Effector CD4-positive, alpha-beta T cell (primary cell): ENCODE measurements at regions not wholly inside any gene's neighbourhood (a gene's known extent, or its start where the extent isn't known, plus 50 kb on each side); places are given as distances from the start of the nearest gene placed in this dataset.

Experiments used
- DNase-seq: peaks from one replicate; pipeline ENCODE4 v3.0.0-alpha.2; 2020

GRCh38 chr7:32428546-32428945 lies 61.6 kb downstream of the LSM5 start:
- no peak for DNase-seq

GRCh38 chr7:32427769-32428291 lies 62.4 kb downstream of the LSM5 start:
- DNase-seq: peak; percentile 41

GRCh38 chr7:32416846-32417245 lies 73.3 kb downstream of the LSM5 start:
- no peak for DNase-seq

- DNase-seq: no peak
Observed at GRCh38 chr7:32415936-32416335, 74.2 kb downstream of the LSM5 start.

- no peak for DNase-seq
Observed at GRCh38 chr7:32415519-32415918, 74.7 kb downstream of the LSM5 start.

- DNase-seq: no peak
Observed at GRCh38 chr7:32412471-32412870, 77.7 kb downstream of the LSM5 start.

- DNase-seq: no peak
Observed at GRCh38 chr7:32410545-32410944, 79.6 kb downstream of the LSM5 start.

- no peak for DNase-seq
Observed at GRCh38 chr7:32406386-32406785, 83.8 kb downstream of the LSM5 start.

GRCh38 chr7:32403463-32404229 lies 86.5 kb downstream of the LSM5 start:
- no peak for DNase-seq

- DNase-seq: no peak
Observed at GRCh38 chr7:32400676-32401075, 89.5 kb downstream of the LSM5 start.

GRCh38 chr7:32399311-32399710 lies 90.9 kb downstream of the LSM5 start:
- DNase-seq: no peak

GRCh38 chr7:32395168-32395567 lies 95.0 kb downstream of the LSM5 start:
- no peak for DNase-seq

- no peak for DNase-seq
Observed at GRCh38 chr7:32393861-32394260, 96.3 kb downstream of the LSM5 start.

GRCh38 chr7:32390210-32390609 lies 100.0 kb downstream of the LSM5 start:
- no peak for DNase-seq

- DNase-seq: no peak
Observed at GRCh38 chr7:32385316-32385956, 104.7 kb downstream of the LSM5 start.

GRCh38 chr7:32381024-32381601 lies 109.1 kb downstream of the LSM5 start:
- no peak for DNase-seq

GRCh38 chr7:32379510-32380112 lies 110.6 kb downstream of the LSM5 start:
- no peak for DNase-seq

- no peak for DNase-seq
Observed at GRCh38 chr7:32378988-32379387, 111.2 kb downstream of the LSM5 start.

- no peak for DNase-seq
Observed at GRCh38 chr7:32364581-32364980, 125.6 kb downstream of the LSM5 start.

- DNase-seq: no peak
Observed at GRCh38 chr7:32360127-32360526, 130.1 kb downstream of the LSM5 start.

GRCh38 chr7:32357535-32358277 lies 132.5 kb downstream of the LSM5 start:
- no peak for DNase-seq

GRCh38 chr7:32347244-32347828 lies 142.8 kb downstream of the LSM5 start:
- DNase-seq: no peak
